ENCODE measurements at regions not wholly inside any gene's neighbourhood (a gene's known extent, or its start where the extent isn't known, plus 50 kb on each side); places are given as distances from the start of the nearest gene placed in this dataset.

DNA sequence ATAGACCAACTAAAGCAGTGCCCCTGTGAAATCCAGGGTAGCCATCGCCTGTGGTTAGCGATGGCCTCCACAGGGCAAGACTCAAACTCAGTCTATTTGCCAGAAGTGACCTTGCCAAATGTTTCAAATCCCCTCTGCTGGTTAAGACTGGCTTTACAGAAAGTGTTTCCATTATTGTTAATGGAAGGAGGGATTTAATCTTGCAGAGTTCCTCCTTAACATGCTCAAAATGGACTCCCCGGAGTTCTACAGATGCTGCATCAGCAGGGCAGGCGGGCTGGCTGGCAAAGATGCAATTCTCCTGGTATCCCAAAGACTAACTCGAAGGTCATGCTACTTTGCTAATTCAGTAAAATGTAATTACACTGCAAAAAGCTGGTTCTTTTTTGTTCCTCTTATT lies 313.0 kb upstream of the SLC7A11 start:
- in situ Hi-C loops (cut with HindIII; ENCODE audit: low sequenced_read_pairs), result no loop called here

DNA sequence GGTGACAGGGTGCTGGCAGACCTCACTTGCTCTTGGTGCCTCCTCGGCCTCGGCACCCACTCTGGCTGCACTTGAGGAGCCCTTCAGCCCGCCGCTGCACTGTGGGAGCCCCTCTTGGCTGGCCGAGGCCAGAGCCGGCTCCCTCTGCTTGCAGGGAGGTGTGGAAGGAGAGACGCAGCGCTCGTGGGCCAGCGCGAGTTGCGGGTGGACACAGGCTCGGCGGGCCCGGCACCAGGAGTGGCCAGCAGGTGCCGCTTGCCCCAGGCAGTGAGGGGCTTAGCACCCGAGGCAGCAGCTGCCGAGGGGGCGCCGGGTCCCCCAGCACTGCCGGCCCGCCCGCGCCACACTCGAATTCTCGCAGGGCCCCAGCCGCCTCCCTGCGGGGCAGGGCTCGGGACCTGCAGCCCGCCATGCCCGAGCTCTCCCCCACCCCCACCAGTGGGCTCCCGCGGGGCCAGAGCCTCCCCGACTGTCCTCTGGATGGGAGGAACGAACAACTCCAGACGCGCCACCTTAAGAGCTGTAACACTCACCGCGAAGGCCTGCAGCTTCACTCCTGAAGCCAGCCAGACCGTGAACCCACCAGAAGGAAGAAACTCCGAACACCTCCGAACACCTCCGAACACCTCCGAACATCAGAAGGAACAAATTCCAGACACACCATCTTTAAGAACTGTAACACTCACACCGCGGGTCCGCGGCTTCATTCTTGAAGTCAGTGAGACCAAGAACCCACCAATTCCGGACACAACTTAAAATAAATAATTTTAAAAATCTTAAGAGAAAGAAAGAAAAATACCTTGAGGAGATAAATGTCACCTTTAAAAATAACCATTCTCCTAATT lies 311.1 kb upstream of the SLC7A11 start:
- in situ Hi-C loops (cut with HindIII; ENCODE audit: low sequenced_read_pairs), result no loop called here

DNA sequence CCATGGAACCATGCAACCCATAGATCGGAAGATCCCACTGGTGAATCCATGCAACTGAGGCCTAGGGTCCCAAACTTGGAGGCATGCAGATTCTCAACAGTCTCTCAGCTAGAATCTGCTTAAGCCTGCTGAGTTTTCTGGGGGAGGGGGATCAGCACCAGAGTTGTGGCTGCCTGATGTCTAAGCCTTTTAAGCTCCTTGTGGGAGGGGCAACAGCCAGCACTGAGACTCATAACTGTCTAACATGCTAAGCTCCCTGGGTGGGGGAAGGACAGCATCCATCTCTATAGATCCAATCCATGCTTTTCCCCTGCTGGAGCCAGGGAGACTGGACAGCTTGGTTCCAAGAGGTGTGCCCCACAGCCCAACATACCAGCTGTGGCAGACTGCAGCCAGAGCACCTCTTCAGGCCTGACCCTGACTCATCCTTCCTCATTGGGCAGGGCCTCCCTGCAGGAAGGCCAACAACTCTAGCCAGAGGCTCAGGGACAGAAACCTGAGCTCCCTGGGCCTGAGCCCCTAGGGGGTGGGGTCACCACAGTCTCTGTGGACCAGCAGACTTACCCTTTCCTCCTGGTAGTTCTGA lies 300.1 kb upstream of the SLC7A11 start:
- in situ Hi-C loops (cut with HindIII; ENCODE audit: low sequenced_read_pairs), result no loop called here

DNA sequence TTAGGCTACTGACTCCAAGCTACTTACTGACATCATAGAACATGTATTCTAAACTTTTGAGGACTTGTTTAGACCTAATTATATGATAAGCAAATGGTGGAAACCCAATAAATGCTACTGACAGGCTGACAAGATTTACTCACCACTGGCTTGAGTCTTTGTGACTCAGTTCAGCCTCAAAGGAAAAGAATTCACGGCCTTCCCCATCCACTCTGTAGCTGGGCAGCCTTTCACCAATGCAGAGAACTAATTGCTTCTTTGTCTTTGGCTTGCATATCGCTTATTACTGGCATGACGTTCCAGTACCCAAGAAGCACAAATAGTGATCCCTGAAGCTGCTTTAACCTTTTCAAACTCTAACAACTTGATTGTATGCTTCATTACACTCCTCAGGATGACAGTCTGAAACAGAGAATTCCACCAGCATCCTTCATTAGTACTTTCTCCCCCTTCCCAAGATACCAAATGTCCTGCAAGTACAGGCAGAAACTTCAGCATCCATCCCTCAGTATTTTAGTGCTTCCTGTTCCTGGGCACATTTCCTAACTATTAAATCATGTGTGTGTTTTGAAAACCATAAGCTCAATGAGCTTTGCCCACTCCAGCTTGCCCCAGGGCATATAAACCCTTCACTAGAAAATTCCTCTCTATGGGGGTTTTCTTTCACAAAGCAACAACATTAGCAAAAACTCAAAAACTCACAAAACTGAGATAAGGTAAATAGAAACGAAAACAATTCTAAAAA lies 298.1 kb upstream of the SLC7A11 start:
- in situ Hi-C loops (cut with HindIII; ENCODE audit: low sequenced_read_pairs), result no loop called here

DNA sequence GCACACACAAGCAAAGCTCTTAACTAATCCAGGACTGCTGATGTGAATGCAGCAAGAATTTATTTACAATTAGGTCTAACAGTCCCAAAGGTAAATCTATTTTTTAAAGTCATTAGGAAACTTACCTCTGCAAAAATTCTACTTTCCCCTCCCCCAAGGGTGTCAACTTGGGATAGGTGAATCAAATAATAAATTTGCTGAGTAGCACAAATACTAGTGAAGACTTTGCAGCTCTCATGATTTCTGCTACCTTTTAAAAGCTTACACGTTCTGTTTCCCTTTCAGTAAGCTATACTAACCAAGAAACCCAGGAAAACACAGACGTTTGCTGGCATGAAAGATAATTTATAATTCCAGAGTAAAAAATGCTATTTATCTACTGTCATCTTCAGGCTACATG lies 296.6 kb upstream of the SLC7A11 start:
- in situ Hi-C loops (cut with HindIII; ENCODE audit: low sequenced_read_pairs), result no loop called here

DNA sequence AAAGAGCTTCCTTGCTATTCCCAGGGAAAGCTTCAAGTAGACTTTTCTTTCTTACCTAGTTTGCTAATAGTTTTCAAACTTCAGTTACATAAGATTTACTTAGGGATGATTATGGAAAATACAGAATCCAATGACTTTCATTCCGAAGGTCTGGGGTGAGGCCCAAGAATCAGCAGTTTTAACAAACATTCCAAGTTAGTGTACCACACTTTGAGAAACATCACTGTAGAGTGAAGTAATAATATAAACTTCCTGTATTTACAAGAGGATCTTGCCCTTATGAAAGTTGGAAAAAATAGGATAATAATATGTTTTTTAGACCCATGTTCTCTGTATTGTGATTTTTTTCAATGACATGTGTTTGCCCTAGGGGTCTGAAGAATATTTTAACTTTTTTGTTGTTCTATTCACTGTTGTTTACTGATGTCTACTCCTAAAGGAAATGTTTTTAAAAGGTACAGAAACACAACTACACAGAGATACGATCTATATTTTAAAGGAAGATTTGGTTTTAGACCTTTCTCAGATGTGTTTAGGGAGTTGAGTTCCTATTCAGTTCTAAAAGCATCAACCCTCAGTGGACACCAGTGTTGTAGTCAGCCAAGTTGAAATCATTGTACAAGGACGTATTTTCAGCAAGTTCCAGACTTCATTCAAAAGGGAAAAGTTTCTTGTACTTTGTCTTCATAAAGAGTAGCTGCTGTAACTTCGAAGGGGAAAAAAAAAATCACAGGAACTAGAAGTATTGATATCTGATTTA lies 295.8 kb upstream of the SLC7A11 start:
- in situ Hi-C loops (cut with HindIII; ENCODE audit: low sequenced_read_pairs), result no loop called here

DNA sequence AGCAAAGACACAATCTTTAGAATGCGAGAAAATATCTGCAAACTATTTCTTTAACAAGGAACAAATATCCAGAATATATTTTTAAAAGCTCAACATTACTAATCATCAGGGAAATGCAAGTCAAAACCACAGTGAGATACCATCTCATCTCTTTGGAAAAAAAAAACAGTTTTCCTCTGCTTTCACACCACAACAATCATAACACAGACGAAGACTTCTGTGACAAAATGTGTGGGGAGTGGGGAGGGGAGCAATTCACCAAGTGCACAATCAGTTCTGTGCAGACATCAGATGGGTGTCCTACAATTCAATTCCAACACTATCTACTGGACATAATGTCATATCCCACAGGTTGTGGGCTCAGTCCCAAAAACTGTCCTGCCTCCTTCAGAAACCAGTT lies 293.2 kb upstream of the SLC7A11 start:
- in situ Hi-C loops (cut with HindIII; ENCODE audit: low sequenced_read_pairs), result no loop called here

DNA sequence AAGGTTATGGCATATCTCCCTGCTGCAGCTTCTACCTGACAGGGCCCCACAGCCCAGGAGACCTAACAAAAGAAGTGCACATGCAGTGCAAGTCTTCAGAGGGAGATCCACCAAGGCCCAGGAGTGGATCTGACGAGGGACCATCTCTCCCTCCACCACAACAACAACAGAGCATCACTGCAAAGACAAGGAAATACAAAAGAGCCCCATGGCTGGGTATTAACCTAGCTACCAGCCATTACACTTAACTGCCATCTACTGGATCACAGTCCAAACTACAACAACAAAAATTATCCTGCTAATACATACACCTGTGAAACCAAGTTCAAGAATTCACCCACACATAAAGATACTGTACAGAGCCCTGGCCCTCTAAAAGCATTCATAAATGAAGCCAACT lies 280.2 kb upstream of the SLC7A11 start:
- in situ Hi-C loops (cut with HindIII; ENCODE audit: low sequenced_read_pairs), result no loop called here

DNA sequence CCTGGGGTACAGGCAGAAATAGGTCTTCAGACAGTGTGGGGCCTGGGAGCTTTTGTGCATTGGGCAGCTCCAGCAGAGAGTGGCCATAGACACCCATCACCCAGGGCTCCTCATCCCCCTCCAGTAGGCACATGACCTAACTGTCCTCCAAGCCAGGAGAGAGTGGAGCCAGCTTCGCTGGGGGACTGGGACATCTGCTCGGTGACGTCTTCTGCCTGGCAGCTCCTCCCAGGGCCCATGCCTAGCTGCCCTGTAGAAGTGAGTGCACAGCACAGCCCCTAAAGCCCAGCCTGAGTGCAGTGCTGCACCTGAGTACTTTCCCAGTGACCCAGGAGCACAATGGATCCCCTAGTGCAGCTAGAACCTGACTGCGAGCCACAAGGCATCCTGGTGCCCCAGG lies 279.7 kb upstream of the SLC7A11 start:
- in situ Hi-C loops (cut with HindIII; ENCODE audit: low sequenced_read_pairs), result no loop called here

DNA sequence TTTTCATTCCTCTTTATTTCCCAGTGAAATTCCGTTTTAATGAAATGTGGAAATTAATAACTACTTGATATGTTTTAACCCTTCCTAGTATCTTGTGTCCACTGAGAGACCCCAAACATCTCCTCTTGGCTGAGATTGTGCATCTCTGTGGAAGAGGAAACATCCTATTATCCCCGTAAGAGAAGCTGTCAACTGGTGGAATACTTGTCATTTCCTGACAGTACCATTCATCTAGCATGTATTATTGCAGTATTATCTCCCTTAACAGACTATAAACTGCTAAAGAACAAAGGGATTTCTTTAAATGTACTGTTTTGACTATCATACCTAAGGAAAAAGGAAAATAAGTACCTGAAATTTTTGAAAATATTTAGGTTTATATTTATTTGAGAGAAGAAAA lies 277.3 kb upstream of the SLC7A11 start:
- in situ Hi-C loops (cut with HindIII; ENCODE audit: low sequenced_read_pairs), result no loop called here

DNA sequence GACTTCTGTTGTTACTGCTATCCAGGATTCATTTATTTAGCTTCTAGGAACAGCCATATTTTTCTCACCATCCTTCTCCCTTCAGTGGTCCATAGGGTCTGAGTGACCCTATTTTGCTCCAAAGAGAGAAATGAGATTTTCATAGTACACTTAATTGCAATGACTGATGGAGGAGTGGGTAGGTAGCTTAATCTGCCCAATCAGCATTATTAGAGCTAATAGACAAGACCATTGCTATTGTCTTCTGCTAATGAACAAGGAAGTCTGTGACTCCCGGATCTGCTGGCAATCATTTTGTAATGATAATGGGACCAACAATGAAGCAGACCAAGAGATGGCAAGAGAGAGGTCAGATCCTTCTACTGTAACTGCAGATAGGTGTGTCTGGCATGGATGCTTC lies 271.4 kb upstream of the SLC7A11 start:
- in situ Hi-C loops (cut with HindIII; ENCODE audit: low sequenced_read_pairs), result no loop called here

DNA sequence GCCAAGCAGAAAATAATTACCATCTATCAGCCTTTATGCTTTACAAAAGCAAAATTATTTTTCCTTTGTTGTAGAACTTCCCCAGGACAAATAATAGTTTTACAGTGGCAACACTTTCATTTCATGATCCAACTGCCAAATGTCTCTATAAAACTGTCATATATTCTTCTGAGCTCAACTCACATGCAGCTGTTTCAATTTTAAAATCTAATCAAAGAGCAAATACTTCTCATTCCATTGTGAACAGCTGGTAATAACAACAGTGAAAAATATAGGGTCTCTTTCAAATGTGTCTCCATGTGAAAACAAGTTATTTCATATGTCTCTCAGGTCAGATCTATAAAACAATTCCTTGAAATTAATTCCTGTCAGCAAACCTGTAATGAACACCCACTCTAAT lies 270.6 kb upstream of the SLC7A11 start:
- in situ Hi-C loops (cut with HindIII; ENCODE audit: low sequenced_read_pairs), result no loop called here

DNA sequence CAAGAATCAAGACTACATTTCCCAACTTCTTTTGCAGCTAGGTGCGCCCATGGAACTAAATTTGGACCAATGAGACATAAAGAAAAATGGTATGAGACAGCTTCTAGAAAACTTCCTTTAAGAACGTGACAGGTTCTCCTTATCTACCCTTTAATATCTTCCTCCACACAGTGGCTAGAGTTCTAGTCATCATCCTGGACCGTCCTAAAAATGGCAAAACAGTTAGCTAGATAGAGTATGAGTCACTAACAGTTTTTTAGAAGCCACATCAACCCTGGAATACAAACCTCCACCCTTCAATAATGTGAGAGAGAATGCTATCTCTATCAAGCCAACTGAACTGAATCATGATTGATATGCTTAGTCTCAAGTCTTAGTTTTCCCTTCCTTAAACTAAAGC lies 267.9 kb upstream of the SLC7A11 start:
- in situ Hi-C loops (cut with HindIII; ENCODE audit: low sequenced_read_pairs), result no loop called here

DNA sequence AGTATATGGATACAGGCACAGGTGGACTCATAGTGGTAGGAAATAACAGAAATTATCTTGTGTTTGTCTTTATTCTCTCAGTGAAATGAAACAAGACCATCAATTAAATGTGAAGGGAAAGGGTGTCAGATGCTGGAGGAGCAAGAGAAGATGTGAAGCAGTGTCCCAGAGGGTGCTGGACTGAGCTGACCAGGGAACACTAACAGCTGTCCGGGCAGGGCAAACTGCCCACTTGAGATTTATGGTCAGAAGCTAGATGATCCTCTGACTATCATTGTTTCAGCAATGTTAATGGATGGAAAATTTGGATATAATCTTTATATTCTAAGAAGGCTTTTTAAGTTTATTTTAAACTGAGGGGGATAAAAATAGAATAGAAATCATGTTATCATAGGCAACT lies 267.2 kb upstream of the SLC7A11 start:
- in situ Hi-C loops (cut with HindIII; ENCODE audit: low sequenced_read_pairs), result no loop called here

DNA sequence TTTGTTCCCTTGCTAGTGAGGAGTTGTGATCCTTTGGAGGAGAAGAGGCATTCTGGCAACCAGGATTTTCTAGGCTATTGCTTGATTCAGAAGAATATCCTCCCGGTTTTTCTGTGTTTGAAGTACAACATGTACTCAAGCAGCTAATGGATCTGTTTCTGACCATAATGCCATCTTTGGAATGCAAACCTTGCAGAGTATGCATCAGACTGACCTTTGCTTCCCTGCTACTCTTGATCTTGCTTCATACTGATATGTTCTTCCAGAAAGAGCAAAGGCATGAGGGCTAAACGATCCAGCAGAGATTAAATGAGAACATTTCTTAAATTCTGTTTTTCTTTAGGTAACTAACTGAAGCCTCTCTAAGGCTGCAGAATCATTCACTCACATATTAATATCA lies 265.4 kb upstream of the SLC7A11 start:
- in situ Hi-C loops (cut with HindIII; ENCODE audit: low sequenced_read_pairs), result no loop called here

DNA sequence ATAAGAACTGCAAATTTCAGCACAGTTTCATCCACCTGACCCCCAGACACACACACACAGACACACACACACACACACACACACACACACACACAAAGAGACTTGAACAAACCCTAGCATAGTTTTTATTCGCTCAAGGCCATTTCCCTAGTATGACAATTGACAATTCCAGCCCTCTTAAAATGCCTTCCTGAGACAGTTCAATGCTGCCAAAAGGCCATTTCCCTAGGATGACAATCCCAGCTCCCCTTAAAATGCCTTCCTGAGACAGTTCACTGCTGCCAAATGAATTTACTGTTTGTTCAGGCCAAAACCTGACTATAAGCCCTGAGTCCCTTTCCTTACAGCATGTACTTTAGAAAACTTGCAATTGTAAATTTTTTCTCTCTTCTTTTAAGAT lies 259.5 kb upstream of the SLC7A11 start:
- in situ Hi-C loops (cut with HindIII; ENCODE audit: low sequenced_read_pairs), result no loop called here

DNA sequence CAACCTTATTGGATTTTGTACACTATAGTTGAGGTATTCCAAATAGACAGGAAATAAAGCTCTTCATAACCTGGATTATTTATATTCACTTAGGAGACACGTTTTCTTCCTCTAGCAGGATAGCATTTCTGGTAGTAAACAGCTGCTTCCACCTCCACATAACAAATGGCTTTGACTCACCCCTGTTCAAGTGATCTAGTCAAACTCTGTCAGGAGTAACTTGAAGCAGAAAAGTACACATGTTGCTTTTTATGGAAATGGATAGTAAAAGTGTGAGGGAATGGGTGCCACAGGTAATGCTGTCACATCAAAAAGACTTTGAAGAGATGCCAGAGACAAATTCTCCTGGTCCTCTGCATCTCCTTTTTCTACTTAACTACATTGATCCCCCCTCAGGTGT lies 258.7 kb upstream of the SLC7A11 start:
- in situ Hi-C loops (cut with HindIII; ENCODE audit: low sequenced_read_pairs), result no loop called here

DNA sequence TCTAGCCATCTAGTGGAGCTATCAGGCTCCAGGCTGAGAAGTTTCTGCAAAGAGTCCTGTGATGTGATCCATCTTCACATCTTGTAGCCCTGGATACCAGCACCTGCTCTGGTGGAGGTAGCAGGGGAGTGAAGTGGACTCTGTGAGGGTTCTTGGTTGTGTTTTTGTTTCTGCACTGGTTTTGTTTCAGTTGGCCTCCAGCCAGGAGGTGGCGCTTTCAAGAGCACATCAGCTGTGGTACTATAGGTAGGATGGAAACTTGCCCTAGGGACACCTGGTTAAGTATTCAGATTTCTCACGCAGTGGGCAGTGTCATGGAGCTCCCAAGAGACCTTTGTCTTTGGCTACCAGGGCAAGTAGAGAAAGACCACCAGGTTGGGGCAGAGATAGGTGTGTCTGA lies 257.5 kb upstream of the SLC7A11 start:
- in situ Hi-C loops (cut with HindIII; ENCODE audit: low sequenced_read_pairs), result no loop called here

DNA sequence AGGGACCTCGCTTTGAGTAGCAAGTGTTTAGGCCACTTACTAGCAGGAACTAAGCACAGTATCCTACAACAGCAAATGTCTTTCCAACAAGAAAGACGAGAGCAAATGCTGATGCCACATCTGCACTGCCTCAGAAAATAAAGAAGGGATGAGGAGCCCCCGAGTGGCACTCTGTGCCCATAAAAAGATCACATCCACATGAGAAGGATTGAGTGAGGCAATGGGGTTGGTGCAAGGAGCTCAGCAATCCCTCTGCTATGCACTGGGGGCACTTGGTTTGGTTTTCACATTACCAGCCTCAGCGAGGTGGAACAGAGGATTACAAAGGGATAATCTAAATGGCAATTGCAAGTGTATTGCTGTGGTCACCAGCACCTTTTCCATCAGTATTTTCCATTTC lies 252.8 kb upstream of the SLC7A11 start:
- in situ Hi-C loops (cut with HindIII; ENCODE audit: low sequenced_read_pairs), result no loop called here

DNA sequence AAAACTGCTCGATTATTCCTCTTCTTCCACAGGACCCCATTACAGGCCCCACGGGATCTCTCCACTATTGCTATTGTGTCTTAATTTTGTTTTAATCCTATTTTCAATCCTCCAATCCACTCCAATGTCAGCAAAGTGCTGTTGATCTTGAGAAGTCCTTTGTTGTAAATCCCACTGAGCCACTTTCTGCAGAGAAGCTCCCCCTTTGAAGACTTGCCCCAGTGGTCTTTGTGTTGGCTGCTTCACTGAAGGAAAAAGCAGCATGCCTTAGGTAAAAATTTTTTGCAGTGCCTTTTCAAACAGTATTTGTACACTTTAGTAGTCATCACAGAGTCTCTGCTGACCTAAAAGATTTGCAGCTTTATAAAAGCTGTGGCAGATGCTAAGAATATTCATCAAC lies 252.0 kb upstream of the SLC7A11 start:
- in situ Hi-C loops (cut with HindIII; ENCODE audit: low sequenced_read_pairs), result no loop called here

DNA sequence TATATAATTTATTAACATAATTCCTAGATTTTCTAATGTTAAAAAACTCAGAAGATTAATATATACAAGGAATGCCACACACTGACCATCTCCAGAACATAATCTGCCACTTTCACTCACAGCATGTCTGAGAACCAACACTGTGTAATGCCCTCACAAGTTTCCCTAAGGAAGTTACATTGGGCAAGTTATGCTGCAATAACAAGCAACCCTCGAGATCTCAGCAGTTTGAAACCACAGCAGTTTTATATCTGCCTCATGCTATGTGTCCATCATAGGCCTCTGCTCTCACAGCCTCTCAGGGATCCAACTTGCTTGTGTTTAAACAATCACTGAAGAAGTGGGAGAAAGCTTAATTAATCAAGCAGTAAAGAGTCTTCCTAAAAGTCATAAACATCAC lies 250.0 kb upstream of the SLC7A11 start:
- in situ Hi-C loops (cut with HindIII; ENCODE audit: low sequenced_read_pairs), result no loop called here

Measured in endothelial cell of hepatic sinusoid (primary cell).